Right ventricle myocardium superior (tissue), 1 donor: ENCODE measurements at regions not wholly inside any gene's neighbourhood (a gene's known extent, or its start where the extent isn't known, plus 50 kb on each side); places are given as distances from the start of the nearest gene placed in this dataset.

Source experiments
- ATAC-seq: fragments of 200-7000 bp; cut with Tn5 transposase; one replicate; pipeline ENCODE4 v1.9.1; 2020; ENCODE audit warnings: mild to moderate bottlenecking; ENCODE audit not compliant: poor library complexity
- DNase-seq: peaks from one replicate; pipeline ENCODE4 v3.0.0-alpha.2; 2020
- intact Hi-C: fragments of 100-400 bp; cut with DNase I; formaldehyde crosslinking; loops from one replicate; pipeline ENCODE4 v1.11.2; 2022
- donor health status: DM: no; HTN: yes; CAD: no; lungs with severe emphysema.

GRCh38 chr5:124580925-124581737 is 165.3 kb downstream of the ZNF608 start:
- ATAC-seq (no peak), DNase-seq (no peak)
- intact Hi-C loops: no loop called here

GRCh38 chr5:124580512-124580911 is 165.9 kb downstream of the ZNF608 start:
- intact Hi-C loops: no loop called here
- no peak for DNase-seq
- ATAC-seq: no peak

- intact Hi-C loops: no loop called here
- DNase-seq (no peak), ATAC-seq (no peak)
These were observed 169.5 kb downstream of the ZNF608 start for GRCh38 chr5:124576848-124577409.

GRCh38 chr5:124575725-124576124 is 170.7 kb downstream of the ZNF608 start:
- intact Hi-C loops: no loop called here
- no peak for DNase-seq
- ATAC-seq: no peak

- no peak for DNase-seq
- intact Hi-C loops: no loop called here
- no peak for ATAC-seq
These were observed 171.7 kb downstream of the ZNF608 start for GRCh38 chr5:124574521-124575436.

GRCh38 chr5:124572971-124573370 is 173.5 kb downstream of the ZNF608 start:
- DNase-seq (no peak), ATAC-seq (no peak)
- intact Hi-C loops: no loop called here

GRCh38 chr5:124570285-124571035 is 176.0 kb downstream of the ZNF608 start:
- no peak for ATAC-seq
- DNase-seq: no peak
- intact Hi-C loops: no loop called here

- DNase-seq: no peak
- ATAC-seq: no peak
These were observed 179.5 kb downstream of the ZNF608 start for GRCh38 chr5:124566875-124567450.

GRCh38 chr5:124561451-124561850 is 185.0 kb downstream of the ZNF608 start:
- intact Hi-C loops: no loop called here
- no peak for ATAC-seq
- no peak for DNase-seq

More at GRCh38 chr5:124566875-124567450, 179.5 kb downstream of the ZNF608 start:
- intact Hi-C loops: no loop called here

- DNase-seq: no peak
- no peak for ATAC-seq
- intact Hi-C loops: no loop called here
These were observed 186.1 kb downstream of the ZNF608 start for GRCh38 chr5:124560370-124560769.

GRCh38 chr5:124557761-124558160 is 188.7 kb downstream of the ZNF608 start:
- DNase-seq (no peak), ATAC-seq (no peak)
- intact Hi-C loops: no loop called here

- DNase-seq: no peak
- intact Hi-C loops: no loop called here
- no peak for ATAC-seq
These were observed 191.5 kb downstream of the ZNF608 start for GRCh38 chr5:124554746-124555578.

GRCh38 chr5:124553911-124554310 is 192.5 kb downstream of the ZNF608 start:
- intact Hi-C loops: no loop called here
- DNase-seq: no peak
- ATAC-seq: no peak

- ATAC-seq (no peak), DNase-seq (no peak)
- intact Hi-C loops: no loop called here
These were observed 193.9 kb downstream of the ZNF608 start for GRCh38 chr5:124552526-124552925.

- DNase-seq (no peak), ATAC-seq (no peak)
- intact Hi-C loops: no loop called here
These were observed 194.5 kb downstream of the ZNF608 start for GRCh38 chr5:124551939-124552279.

- no peak for DNase-seq
- intact Hi-C loops: no loop called here
- no peak for ATAC-seq
These were observed 195.7 kb downstream of the ZNF608 start for GRCh38 chr5:124550731-124551130.

GRCh38 chr5:124549891-124550436 is 196.5 kb downstream of the ZNF608 start:
- ATAC-seq: no peak

More at GRCh38 chr5:124549891-124550436, 196.5 kb downstream of the ZNF608 start:
- DNase-seq: no peak
- intact Hi-C loops: no loop called here
